ENCODE measurements at regions not wholly inside any gene's neighbourhood (a gene's known extent, or its start where the extent isn't known, plus 50 kb on each side); places are given as distances from the start of the nearest gene placed in this dataset.
A peak's percentile ranks its signal among the peaks of the same experiment; 100 is the strongest.

DNA sequence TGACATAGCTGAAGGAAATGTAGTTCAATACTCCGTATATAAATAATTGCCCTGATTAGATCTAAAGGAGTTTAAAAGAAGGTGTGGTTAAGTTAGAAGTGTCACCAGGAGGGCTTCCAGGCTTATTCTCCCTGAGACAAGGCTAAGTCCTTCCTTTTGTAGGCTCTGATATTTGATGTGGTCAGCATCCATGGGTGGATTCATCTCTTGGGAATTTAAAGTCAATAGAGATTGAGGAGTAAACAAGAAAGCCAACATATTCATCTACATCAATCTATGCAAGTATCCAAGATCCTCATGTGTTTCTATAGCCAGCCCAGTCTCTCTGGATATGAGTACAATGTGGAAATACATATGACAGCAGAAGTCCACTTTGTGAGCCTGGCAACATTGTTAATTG, 76.8 kb downstream of the KCTD12 start:
- no peak overlapping the region for H3K4me3 ChIP-seq (ENCODE audit: low read depth, low read length)
- TF ChIP-seq, protein P1, sequence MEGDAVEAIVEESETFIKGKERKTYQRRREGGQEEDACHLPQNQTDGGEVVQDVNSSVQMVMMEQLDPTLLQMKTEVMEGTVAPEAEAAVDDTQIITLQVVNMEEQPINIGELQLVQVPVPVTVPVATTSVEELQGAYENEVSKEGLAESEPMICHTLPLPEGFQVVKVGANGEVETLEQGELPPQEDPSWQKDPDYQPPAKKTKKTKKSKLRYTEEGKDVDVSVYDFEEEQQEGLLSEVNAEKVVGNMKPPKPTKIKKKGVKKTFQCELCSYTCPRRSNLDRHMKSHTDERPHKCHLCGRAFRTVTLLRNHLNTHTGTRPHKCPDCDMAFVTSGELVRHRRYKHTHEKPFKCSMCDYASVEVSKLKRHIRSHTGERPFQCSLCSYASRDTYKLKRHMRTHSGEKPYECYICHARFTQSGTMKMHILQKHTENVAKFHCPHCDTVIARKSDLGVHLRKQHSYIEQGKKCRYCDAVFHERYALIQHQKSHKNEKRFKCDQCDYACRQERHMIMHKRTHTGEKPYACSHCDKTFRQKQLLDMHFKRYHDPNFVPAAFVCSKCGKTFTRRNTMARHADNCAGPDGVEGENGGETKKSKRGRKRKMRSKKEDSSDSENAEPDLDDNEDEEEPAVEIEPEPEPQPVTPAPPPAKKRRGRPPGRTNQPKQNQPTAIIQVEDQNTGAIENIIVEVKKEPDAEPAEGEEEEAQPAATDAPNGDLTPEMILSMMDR (IDR thresholded peaks at IDR 0.05; ENCODE audit: insufficient read depth, low read depth, low read length, missing control alignments): no peak
- DNase-seq (ENCODE audit: low read depth): no peak

DNA sequence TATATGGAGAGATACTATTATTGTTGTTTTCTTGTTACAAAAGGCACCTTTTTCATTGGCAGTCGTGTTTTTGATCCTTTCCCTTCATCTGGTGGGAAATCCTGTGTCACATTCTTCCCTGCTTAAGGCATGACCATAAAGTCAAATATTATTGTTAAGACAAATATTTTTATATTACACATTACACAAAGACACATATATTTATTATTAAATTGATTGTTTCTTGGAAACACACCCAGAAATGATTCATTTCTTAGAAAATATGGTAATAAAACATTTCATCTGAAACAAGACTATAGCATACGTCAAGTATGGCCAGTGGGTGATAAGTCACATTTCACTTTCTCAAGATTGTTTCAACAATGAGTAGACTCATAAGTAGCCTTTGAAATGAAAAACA, 77.3 kb downstream of the KCTD12 start:
- TF ChIP-seq, protein P1 (IDR thresholded peaks at IDR 0.05; ENCODE audit: insufficient read depth, low read depth, low read length, missing control alignments): no peak
- DNase-seq (ENCODE audit: low read depth): no peak
- H3K4me3 ChIP-seq (ENCODE audit: low read depth, low read length): no peak overlapping the region

DNA sequence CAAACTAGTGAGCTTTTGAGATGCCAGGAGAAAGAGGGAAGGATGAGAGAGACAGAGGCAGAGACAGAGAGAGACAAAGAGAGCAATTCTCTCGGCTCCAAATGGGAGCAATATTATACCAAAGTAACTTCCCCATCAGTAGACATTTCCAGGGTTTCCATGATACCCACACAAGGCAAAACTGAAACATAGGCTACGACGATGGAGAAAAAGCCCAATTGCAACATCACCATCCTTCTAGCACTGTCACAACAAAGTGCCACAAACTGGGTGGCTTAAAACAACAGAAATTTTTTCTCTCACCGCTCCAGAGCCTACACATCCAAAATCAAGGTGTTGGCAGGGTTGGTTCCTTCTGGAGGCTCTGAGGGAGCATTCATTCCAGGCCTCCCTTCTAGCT, 81.4 kb downstream of the KCTD12 start:
- no peak overlapping the region for H3K4me3 ChIP-seq (ENCODE audit: low read depth, low read length)
- TF ChIP-seq, protein P1 (IDR thresholded peaks at IDR 0.05; ENCODE audit: insufficient read depth, low read depth, low read length, missing control alignments): no peak
- no peak for DNase-seq (ENCODE audit: low read depth)

DNA sequence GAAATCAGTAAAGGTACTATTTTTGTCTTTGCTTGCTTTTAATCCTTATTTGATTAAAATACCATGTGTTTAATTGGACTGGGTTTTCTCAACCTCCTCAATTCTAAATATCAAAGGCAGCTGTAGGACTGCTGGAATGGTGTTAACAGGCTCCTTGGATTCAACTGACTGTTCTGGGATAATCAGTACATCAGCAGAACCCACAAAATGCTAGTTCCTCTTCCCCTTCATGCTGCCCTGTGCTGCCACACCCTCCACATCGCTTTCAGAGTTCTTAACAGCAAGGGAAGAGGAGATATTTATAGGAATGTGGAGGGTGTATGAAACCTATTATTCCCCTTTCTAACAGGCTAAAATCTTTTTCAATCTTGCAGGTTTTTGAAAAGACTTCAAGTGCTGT, 82.4 kb downstream of the KCTD12 start:
- no peak overlapping the region for H3K4me3 ChIP-seq (ENCODE audit: low read depth, low read length)
- TF ChIP-seq, protein P1 (IDR thresholded peaks at IDR 0.05; ENCODE audit: insufficient read depth, low read depth, low read length, missing control alignments): no peak
- no peak for DNase-seq (ENCODE audit: low read depth)

DNA sequence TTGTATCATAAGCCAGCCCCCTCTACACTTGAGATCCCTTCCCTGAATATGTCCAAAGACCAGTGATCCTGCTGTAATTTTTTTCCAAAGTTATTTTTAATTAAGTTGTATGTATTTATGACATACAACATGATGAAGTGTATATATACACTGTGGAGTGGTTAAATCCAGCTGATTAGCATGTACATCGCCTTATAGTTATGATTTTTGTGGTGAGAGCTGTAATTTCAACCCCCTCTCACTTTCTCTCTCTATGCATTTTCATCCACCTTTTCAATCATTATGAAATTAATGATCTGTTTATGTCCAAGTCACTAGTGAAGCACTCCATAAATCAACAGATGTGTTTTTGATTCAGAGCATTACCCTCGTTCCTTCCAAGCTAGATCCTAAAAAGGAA, 85.3 kb downstream of the KCTD12 start:
- no peak for DNase-seq (ENCODE audit: low read depth)
- H3K4me3 ChIP-seq (ENCODE audit: low read depth, low read length): no peak overlapping the region
- TF ChIP-seq, protein P1 (IDR thresholded peaks at IDR 0.05; ENCODE audit: insufficient read depth, low read depth, low read length, missing control alignments): no peak

DNA sequence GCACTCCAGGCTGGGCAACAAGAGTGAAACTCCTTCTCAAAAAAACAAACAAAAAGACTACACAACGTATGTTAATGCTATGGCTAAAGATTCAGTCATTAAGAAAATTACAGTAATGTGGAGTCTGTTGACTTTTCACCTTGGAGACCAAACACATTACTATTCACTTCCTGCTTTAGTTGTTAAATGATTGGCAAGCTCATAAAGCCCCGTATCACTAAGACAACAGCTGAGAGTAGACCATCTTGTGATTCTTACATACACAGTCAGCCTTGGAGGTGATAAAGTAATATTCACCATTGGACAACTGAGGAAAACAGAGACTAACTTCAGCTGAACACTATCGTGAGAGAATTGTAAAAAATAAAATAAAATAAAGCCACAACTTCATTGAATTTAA, 86.5 kb downstream of the KCTD12 start:
- TF ChIP-seq, protein P1 (IDR thresholded peaks at IDR 0.05; ENCODE audit: insufficient read depth, low read depth, low read length, missing control alignments): no peak
- DNase-seq (ENCODE audit: low read depth): peak; percentile 37
- H3K4me3 ChIP-seq (ENCODE audit: low read depth, low read length): no peak overlapping the region

DNA sequence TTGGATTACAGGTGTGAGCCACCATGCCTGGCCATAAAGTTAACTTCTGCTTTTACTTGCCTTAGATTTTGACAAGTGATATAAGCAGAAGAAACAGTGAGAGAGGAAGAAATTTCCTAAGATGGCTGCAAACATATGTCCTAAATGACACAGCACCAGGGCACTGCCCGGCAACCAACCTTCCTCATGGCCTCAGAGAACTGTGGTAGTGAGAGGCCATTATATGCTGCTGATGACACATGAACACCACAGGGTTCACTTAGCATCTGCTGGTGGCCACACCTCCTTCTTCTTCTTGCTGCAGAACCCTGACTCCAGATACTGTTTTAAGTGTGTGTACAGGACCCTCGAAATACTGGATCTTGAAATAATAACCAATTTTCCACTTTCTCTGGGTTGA, 88.2 kb downstream of the KCTD12 start:
- peak; percentile 20 for DNase-seq (ENCODE audit: low read depth)
- H3K4me3 ChIP-seq (ENCODE audit: low read depth, low read length): no peak overlapping the region
- TF ChIP-seq, protein P1 (IDR thresholded peaks at IDR 0.05; ENCODE audit: insufficient read depth, low read depth, low read length, missing control alignments): no peak

Measured in GM12865 (cell line).